HK-2 (cell line): ENCODE measurements at regions not wholly inside any gene's neighbourhood (a gene's known extent, or its start where the extent isn't known, plus 50 kb on each side); places are given as distances from the start of the nearest gene placed in this dataset.
A peak's percentile ranks its signal among the peaks of the same experiment; 100 is the strongest.
"Not testable (repeated sequence)": the region's sequence is repeated elsewhere in the genome, so short reads cannot be mapped to it uniquely, and the experiment has no call there.

Source experiments
- DNase-seq: peaks from one replicate; pipeline ENCODE4 v3.0.0-alpha.2; 2018; ENCODE audit not compliant: unreplicated experiment

DNA sequence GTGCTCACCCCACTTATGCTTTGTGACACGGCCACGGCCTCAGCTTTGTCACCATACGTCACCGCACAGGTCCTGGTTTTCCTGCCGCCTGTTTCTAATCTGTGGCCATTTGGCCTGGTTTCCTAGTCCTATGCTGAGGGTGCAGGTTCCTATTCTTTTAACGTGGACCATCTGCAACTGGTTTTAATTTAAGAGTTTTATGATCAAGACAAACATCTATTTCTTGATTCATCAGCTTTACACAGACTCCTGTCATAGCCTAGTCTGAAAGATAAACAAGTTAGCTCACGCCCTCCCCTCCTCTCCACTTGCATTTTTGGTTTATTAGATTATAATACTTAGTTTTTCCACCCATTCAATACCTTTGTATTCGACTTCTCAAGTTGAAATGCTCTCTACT, 97.5 kb upstream of the RPS6KA2 start:
- DNase-seq = no peak

DNA sequence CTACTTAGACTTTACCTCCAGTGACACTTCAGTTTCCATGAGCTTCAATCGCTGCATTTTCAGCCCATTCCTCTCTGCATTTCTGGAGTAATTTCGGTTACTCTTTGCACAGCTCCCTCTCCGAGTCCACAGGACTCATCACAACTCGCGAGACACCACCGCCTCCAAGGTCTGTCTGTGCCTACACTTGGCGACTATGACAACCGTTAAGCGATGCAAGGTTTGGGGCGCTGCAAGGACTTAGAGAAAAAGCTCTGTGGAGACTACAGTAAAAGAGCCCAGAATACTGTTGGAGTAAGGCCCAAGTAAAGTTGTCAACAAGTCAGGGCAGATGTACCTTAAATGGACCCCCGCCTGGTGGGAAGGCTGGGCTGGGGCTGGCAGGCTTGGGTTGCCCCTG, 95.7 kb upstream of the RPS6KA2 start:
- no peak for DNase-seq

DNA sequence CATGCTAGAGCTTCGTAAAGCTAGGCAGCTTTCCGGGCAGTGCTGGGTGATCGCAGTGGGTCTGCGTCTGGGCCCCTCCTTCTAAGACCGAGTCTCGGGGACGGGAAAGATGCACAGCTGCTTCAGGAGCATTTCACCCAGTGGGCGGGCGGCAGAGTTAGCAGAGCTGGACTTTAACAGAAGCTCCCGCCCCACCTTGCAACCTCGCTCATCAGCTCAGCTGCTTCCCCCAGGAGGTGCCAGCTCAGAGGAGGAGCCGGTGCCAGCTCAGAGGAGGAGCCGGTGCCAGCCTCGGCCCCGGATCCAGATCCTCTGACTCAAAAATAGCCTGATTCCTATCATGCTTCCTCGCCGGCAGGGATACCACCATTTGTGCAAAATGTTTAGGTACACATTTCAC, 94.5 kb upstream of the RPS6KA2 start:
- DNase-seq = no peak

DNA sequence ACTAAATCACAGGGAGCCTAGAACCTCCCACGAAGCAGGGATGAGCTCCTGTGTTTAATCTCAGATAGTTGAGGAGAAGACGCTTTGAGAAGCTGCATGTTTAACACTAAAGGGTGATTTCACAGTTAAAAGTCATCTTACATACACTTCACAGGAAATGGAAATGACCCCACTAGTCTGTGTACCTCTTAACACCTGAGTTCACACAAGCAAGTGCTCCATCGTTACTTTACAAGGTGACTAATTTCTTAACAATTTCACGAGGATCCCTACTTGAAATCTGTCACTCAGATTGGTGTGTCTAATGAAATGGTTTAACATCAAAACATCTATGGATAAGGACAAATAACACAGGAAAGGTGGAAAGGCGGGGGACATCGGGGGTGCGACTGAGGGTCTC, 93.8 kb upstream of the RPS6KA2 start:
- no peak for DNase-seq

DNA sequence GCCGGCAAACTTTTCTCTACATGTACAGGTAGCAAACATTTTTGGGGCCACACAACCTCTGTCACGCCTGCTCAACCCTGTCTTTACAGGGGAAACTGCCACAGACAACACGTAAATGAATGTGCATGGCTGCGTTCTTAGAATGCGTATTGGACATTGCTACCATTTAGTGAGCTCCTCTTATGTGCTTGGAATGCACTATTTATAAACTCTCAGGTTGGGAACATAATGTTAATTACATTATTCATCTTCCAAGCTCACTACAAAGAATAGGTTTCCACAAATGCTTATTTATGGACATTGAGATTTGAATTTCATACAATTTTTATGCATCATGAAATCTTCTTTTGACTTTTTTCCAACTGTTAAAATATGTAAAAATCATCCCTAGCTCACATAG, 92.0 kb upstream of the RPS6KA2 start:
- DNase-seq = no peak

DNA sequence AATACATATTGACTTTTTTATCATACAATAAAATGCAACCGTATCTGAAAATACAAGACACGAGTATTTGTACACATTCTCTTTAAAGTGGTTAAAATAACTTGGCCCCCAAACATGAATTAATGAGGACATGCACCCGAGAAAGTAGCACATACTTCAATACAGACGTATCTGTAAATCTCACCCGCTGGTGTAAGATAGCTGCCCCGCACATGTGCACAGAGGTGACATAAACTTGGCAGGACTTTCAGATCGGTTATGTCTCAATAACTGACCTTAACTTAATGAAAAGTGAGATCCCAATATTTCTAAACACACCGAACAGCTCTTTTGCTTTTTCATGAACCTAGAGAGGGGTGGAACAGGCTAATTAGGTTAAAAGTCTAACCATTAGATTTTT, 91.5 kb upstream of the RPS6KA2 start:
- DNase-seq = no peak

DNA sequence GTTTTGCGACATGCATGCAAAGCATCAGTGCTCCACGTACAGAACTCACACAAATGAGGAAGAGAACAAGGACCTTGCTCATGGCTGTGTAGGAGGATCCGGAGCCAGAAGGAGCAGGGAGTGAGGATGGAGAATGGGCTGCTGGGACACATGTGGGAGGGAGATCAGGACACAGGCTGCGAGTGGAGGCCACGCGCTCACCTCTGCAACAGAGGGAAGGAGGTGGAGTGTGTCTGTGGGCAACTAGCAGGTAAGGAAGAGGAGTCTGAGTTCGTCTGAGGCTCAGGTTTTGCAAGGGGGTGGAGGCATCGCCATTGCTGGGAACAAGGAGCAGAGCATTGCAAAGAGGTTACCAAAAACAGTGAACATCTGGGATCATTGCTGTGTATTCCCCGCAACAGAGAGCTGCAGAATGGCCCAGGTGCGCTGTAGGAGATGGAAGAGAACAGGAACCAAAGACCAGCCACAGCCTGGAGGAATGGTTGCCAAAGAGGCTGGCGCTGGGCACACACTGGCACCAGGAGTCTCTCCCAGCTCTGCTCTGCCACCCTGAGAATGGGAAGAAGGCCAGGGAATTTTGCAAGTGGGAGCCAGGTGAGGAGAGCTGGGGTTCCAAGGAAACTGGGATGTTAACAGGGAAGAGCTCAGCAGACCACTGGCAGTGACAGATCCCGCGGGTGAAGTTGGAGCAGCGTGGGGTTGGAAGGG, 90.0 kb upstream of the RPS6KA2 start:
- no peak for DNase-seq

DNA sequence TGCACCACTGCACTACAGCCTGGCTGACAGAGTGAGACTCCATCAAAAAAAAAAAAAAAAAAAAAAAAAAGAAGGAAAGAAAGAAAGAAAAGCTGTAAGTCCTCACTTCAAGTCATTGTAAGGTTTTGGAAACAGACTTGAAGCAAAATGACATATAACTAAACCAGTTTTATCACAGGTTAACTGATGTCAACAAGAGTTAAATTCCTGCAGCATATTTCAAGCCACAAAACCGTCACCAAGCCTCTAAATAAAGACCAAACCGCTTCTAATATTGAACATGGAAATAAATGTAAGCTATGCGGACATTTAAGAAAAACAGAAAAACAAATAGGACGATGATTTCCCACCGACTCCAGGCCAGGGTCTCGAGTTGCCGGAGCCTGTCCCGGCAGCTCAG, 88.9 kb upstream of the RPS6KA2 start:
- no peak for DNase-seq

DNA sequence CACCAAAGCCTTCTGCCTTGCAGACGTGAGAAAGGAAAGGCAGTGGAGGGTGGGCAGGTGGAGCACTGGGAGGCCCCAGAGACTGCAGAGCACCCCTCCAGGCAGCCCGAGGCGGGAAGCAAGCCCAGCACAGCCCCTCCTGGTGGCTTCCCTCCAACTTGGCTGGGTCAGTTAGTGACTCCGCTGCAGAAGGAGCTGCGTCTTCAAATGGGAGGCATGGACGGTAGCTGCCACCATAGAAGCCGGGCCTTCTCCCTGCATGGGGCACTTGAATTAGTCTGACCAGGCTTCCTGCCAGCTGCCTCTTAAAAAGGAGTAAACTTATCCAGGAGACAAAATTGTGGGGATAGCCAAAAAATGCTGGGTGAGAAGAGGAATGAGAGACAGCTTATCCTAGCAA, 88.0 kb upstream of the RPS6KA2 start:
- no peak for DNase-seq

DNA sequence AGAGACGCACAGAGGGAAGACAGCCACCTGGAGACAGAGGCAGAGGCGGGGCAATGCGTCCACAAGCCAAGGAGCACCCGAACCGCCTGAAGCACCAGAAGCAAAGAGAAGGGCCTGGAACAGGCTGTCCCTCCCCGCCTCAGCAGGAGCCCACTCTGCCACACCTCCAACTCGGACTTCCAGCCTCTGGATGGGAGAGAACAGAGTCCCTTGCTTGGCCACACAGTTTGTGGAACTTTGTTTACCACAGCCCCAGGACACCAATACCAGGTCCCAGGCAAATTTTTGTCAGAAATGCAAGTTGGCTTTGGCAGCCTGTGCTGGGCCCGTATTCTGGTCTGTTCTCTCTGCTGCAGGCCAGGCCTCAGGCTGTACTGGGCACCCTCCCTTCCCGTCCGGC, 87.5 kb upstream of the RPS6KA2 start:
- DNase-seq = no peak

DNA sequence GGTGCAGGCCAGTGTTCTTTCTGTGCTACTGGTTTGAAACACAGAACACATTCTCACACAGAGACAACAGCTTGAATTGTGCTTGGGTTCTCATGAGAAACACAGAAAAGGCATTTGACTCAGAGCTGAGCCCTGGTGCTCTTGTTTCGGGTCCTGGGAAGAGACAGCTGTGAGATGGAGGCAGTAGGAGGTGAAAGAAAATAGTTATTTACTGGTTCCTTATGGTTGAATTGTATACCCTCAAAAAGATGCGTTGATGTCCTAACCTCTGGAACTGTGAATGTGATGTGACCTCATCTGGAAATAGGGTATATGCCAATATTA, 87.1 kb upstream of the RPS6KA2 start:
- DNase-seq = no peak

DNA sequence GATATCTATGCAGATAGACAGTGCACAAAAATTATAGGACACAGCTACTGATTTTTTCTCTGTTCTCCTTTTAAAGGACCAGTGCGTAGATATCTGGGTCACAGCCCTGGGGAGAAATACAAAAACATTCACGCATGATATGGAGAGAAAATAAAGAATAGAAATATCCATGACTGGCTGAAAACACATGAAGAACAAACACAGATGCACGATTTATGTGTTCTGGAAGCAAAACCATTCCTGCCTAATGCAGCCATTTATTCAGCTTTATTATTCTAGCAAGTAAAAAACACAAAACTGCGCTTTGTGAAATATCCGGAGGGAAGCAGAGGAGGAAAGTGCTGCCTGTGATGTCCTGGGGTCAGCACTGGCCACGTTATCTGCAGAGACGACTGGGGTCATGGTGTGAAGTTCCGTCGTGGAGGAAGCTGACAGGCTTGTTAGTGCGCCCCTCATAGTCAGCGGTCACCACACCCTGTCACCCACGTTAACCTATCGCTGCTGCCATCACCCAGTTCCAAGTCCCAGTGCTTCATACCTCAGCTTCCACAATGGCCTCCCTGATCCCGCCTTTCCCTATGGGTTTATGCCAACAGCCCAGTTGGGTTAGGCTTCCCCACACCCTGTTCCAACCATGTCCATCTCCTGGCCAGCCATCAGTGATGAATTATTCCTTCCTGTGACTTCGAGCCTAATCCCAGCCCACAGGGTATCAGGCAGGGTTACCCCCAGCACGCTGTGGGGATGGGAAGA, 86.6 kb upstream of the RPS6KA2 start:
- no peak for DNase-seq

DNA sequence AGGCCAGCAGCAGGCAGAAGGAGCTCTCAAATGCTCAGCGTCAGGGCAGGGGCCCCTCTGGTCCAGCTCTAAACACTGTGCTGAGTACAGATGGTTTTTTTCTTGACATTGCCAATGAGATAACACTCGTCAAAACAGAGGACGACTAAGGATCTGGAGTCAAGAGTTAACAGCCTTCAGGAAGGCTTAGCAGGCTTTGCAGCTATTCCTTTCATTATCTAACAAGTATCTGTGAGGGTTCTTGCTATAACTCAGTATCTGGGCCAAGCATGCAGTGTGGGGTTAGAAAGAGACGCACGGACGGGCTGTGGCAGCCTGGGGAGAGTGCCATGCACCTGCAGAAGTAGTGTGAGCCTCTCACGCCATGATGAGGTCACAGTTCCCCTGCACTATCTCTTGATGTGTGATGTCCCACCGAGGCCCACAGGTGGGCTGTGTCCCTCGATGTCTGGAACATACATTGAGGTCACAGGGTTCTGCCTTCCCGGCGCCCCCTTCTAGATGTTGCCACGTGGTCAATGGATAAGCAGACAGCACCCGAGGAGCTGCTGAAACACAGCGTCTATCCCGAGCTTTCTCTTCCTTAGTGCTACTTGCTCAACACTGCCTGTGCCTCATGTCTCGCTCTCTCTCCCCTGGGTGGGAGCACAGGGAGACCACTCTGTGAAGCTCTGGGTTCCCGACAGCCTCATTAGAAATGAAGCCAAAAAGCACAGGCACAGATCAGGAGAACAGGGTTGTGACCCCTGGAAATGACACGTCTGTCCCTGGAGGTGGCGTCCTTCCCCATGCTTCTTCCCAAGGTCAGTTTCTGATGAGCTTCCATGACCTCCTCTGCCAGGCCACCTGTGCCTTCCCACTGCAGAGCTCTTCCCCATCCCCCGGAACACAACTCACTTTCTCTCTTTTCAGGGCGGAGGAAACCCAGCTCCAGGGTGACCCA, 85.5 kb upstream of the RPS6KA2 start:
- DNase-seq = no peak

DNA sequence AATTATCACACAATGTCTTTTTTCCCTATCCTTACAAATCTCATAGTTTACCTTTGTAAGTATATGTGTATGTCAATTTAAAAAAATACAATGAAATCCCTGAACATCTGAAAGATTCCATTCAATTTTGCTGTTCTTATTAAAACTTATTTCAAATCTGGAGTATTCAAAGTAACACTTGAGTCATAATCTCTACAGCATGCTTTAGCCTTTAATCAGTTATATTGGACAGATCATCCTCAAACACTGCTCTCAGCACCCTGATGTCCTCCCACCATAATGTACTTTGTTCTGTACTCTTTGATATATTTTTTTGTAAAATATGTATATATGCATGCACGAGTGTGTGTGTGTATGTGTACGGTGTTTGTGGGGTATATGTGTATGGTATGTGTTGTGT, 83.0 kb upstream of the RPS6KA2 start:
- no peak for DNase-seq

DNA sequence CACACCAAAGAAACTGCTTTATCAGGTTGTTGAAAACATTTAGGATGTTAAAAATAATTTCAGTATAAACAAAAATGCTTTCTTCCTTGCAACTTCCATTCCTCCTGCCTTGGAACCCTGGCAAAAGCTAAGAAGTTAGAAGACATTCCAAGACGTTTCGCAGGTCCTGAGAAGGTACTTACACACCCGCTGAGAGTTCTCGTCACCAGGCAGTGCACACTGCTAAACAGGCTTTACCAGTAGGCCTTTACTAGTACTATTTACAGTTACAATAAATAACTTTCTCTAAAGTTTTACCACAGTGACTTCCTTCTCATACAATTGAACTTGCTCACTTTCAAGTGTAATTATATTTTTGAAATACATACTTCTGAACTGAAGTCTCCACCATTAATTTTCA, 81.4 kb upstream of the RPS6KA2 start:
- no peak for DNase-seq

DNA sequence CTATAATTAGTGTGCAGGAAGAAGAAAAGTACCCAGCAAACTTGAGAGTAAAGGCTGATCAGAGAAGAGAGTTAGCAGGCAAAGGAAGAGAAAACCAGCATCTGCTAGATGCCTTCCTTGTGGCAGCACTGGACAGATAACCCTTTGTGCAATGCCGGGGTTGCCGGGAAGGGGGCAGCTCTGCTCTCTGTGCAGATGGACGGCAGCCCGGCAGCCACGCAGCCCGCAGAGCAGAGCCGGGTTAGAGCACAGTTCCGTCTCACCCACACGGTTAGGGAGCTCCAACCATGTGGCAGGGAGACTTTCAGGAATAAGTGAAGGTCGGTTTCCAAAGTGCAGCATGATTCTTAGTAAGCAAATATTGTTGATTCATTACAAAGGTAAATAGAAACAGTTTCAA, 80.0 kb upstream of the RPS6KA2 start:
- peak; percentile 6 for DNase-seq

DNA sequence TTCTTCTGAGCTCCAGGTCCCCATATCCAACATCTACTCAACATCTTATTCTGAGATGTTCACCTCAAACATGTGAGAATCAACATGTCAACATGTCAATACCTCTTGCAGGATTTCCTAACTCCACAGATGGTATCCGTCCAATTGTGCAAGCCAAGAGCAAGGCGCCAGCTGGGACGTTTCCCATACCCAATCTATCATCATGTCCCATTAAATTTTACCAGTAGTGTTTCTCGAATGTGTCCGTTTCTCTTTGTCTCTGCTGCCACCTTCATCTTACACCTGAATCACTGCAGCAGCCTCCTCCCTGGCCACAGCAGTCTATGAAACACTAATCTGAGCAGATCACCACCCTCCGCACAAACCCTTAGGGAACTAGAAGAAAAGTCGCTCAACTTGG, 78.0 kb upstream of the RPS6KA2 start:
- DNase-seq = no peak

DNA sequence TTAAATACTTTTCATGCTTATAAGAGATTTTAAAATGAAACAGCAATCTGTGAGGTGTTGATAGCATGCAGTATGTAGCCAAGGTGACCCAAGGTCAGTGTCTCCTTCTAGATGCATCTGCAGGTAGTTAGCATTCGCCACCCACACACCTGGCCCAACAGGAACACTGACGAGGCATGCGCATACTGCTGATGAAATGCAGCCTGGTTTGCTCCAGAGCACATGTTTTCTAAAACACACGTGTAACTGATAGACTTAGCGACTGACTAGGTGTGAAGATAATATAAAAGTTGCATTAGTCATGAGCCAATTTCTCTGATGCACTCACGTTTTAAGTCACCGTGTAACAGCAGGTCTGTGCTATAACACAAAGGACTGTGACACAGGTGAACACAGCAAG, 77.1 kb upstream of the RPS6KA2 start:
- no peak for DNase-seq

DNA sequence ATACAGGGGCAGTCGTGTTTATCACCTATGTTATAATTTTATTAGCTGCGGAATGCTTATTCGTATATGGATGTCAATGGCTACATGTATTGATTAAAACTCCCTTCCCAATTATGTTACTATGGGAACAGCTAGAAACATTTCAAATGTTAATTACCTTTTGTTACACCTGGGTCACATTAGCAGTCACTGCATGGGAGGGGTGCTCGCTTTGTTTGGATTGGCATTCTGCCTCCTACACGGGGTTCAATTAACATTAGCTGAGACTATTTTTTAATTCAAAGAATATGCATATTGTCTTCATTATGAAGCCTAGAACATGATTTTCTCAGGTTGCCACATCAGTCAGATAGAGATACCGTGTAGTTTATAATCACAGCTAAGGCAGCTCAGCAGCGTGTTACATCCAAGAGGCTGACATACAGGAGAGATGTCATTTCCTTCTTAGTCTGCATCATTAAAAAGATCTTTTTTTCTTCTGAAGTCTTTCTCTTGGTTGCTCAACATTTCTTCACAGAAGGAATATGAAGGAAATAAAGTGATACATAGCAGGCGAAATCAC, 76.2 kb upstream of the RPS6KA2 start:
- no peak for DNase-seq

DNA sequence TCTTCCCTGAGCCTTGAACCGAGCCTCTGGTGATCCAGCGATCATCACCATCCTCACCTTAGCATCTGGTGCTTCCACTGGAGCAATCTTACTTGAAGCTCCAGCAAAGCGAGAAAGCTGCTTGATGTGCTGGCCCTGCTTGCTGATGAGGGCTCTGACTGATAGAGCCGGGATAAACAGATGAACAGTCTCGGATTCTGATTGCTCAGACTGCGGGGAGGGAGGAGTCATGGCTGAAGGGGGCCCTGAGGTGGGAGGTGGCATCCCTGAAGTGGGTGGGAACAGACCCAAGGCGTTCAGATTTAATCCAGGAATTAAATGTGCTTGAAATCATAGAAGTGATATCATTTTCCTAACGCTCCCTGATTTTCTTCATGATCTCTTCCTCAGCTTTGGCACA, 74.4 kb upstream of the RPS6KA2 start:
- DNase-seq = not testable (repeated sequence)

DNA sequence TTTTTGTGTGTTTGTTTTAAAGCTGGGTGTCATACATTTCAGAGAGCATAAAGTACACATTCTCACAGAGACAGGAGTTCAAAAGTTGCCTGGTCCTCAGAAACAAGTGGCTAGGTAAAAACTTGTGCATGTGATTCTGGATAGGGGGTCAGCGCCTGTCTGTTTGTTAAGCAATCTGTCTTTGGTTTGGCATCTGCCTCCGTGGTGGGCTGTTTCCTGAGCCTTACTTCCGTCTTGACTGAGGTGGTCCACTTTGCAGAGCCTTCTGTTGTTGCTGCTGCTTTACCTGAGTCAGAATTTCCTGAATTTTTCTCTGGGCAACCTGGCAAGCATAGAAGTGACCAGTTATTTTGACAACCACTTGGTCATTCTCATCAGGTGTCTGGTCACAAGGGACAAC, 73.8 kb upstream of the RPS6KA2 start:
- DNase-seq = not testable (repeated sequence)

DNA sequence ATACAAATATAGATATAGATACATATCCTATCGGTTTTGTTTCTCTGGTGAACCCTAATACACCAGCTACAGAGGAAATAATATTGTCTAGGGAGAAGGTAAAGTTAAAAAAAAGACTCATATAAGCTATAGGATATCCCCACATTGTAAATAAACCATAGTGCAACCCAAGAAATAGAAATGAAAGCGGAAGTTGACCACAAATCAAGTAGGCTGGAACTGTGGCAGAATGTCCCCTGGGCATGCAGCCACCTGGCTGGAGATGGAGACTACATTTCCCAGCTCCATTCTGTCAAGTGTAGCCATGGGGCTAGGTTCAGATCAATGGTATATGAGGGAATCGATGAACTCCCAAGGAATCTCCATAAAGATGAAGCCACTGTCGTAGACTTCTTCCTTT, 70.1 kb upstream of the RPS6KA2 start:
- DNase-seq = no peak
